ACC112 (cell line): ENCODE measurements at regions not wholly inside any gene's neighbourhood (a gene's known extent, or its start where the extent isn't known, plus 50 kb on each side); places are given as distances from the start of the nearest gene placed in this dataset.

Experiments
- H2AFZ ChIP-seq: fragments of 200-600 bp; sonication (generic); one replicate; pipeline ENCODE4 v1.6.0; 2017; ENCODE audit warnings: antibody characterized with exemption, low read length; ENCODE audit not compliant: unreplicated experiment
- H3K27ac ChIP-seq: fragments of 200-600 bp; sonication (generic); 2 replicates; pipeline ENCODE4 v1.5.1; 2014; ENCODE audit warnings: low read depth, mild to moderate bottlenecking, antibody characterized with exemption, low read length, moderate library complexity
- H3K27me3 ChIP-seq: fragments of 200-600 bp; sonication (generic); 2 replicates; pipeline ENCODE4 v1.6.1; 2014; ENCODE audit warnings: mild to moderate bottlenecking, antibody characterized with exemption, low read length, moderate library complexity, mixed read lengths; ENCODE audit not compliant: insufficient read depth
- H3K36me3 ChIP-seq: fragments of 200-600 bp; sonication (generic); 2 replicates; pipeline ENCODE4 v1.6.1; 2016; ENCODE audit warnings: mild to moderate bottlenecking, antibody characterized with exemption, low read length, moderate library complexity, mixed read lengths; ENCODE audit not compliant: insufficient read depth
- H3K4me1 ChIP-seq: fragments of 200-600 bp; sonication (generic); one replicate; pipeline ENCODE4 v1.6.1; 2016; ENCODE audit warnings: low read length, mixed read lengths; ENCODE audit not compliant: insufficient read depth, unreplicated experiment, control insufficient read depth
- H3K4me3 ChIP-seq: fragments of 200-600 bp; sonication (generic); 2 replicates; pipeline ENCODE4 v1.5.1; 2014; ENCODE audit warnings: mild to moderate bottlenecking, low read depth, low read length
- H3K79me2 ChIP-seq: fragments of 200-600 bp; sonication (generic); one replicate; pipeline ENCODE4 v1.6.0; 2016; ENCODE audit warnings: low read length; ENCODE audit not compliant: control insufficient read depth, unreplicated experiment, insufficient read depth

GRCh38 chr9:79173932-79174331, 397.8 kb upstream of the TLE4 start:
- Histone ChIP-seq H3K36me3 (no peaks in the 10 kb centered on the region), H3K79me2 (no peaks in the 10 kb centered on the region), H3K27me3 (peaks cover 8% of the 10 kb centered on the region; the same call in 1 of the 2 replicates), H3K27ac (no peak overlapping the region), H2AFZ (no peak overlapping the region), H3K4me3 (no peak overlapping the region), H3K4me1 (no peaks in the 10 kb centered on the region)

- Histone ChIP-seq H3K27ac (no peak overlapping the region), H3K79me2 (no peaks in the 10 kb centered on the region), H2AFZ (no peak overlapping the region), H3K4me1 (no peaks in the 10 kb centered on the region), H3K4me3 (no peak overlapping the region), H3K27me3 (peaks cover 8% of the 10 kb centered on the region; the same call in 1 of the 2 replicates), H3K36me3 (no peaks in the 10 kb centered on the region)
Measured at GRCh38 chr9:79176014-79176697, 395.6 kb upstream of the TLE4 start.

- H2AFZ ChIP-seq: no peak overlapping the region
- H3K4me3 ChIP-seq: no peak overlapping the region
- no peaks in the 10 kb centered on the region for H3K27me3 ChIP-seq
- peaks cover 10% of the 10 kb centered on the region for H3K4me1 ChIP-seq
- no peak overlapping the region for H3K27ac ChIP-seq
- H3K79me2 ChIP-seq: no peaks in the 10 kb centered on the region
- no peaks in the 10 kb centered on the region for H3K36me3 ChIP-seq
Measured at GRCh38 chr9:79184831-79185230, 386.9 kb upstream of the TLE4 start.

GRCh38 chr9:79185866-79186265, 385.9 kb upstream of the TLE4 start:
- H2AFZ ChIP-seq: no peak overlapping the region
- no peak overlapping the region for H3K4me3 ChIP-seq
- no peaks in the 10 kb centered on the region for H3K36me3 ChIP-seq
- no peak overlapping the region for H3K27ac ChIP-seq
- peaks cover 10% of the 10 kb centered on the region for H3K4me1 ChIP-seq
- no peaks in the 10 kb centered on the region for H3K27me3 ChIP-seq
- H3K79me2 ChIP-seq: no peaks in the 10 kb centered on the region

GRCh38 chr9:79189511-79189924, 382.2 kb upstream of the TLE4 start:
- H3K4me1 ChIP-seq: peaks cover 10% of the 10 kb centered on the region
- H3K27me3 ChIP-seq: no peaks in the 10 kb centered on the region
- H2AFZ ChIP-seq: peak overlapping the region; percentile 2
- H3K36me3 ChIP-seq: no peaks in the 10 kb centered on the region
- peak overlapping the region; percentile 37; the same call in 1 of the 2 replicates for H3K27ac ChIP-seq
- H3K4me3 ChIP-seq: no peak overlapping the region
- no peaks in the 10 kb centered on the region for H3K79me2 ChIP-seq

- Histone ChIP-seq H3K79me2 (no peaks in the 10 kb centered on the region), H3K27ac (no peak overlapping the region), H3K36me3 (no peaks in the 10 kb centered on the region), H3K4me1 (peaks cover 23% of the 10 kb centered on the region), H3K4me3 (no peak overlapping the region), H2AFZ (no peak overlapping the region), H3K27me3 (0 out of 2 replicates have a peak, but pooled peaks cover under 1% of the 10 kb centered on the region)
Measured at GRCh38 chr9:79193001-79193400, 378.8 kb upstream of the TLE4 start.

GRCh38 chr9:79193501-79194223, 378.1 kb upstream of the TLE4 start:
- peaks cover 23% of the 10 kb centered on the region for H3K4me1 ChIP-seq
- no peak overlapping the region for H3K27ac ChIP-seq
- H3K79me2 ChIP-seq: no peaks in the 10 kb centered on the region
- no peak overlapping the region for H2AFZ ChIP-seq
- H3K36me3 ChIP-seq: no peaks in the 10 kb centered on the region
- H3K27me3 ChIP-seq: 0 out of 2 replicates have a peak, but pooled peaks cover 6% of the 10 kb centered on the region
- no peak overlapping the region for H3K4me3 ChIP-seq

- no peak overlapping the region for H3K4me3 ChIP-seq
- H3K27me3 ChIP-seq: peaks cover 25% of the 10 kb centered on the region
- H3K4me1 ChIP-seq: peaks cover 16% of the 10 kb centered on the region
- H3K36me3 ChIP-seq: no peaks in the 10 kb centered on the region
- peak overlapping the region; percentile 55 for H3K27ac ChIP-seq
- no peak overlapping the region for H2AFZ ChIP-seq
- no peaks in the 10 kb centered on the region for H3K79me2 ChIP-seq
Measured at GRCh38 chr9:79195879-79196278, 375.9 kb upstream of the TLE4 start.

GRCh38 chr9:79196606-79197005, 375.2 kb upstream of the TLE4 start:
- H3K36me3 ChIP-seq: no peaks in the 10 kb centered on the region
- H3K4me3 ChIP-seq: no peak overlapping the region
- no peaks in the 10 kb centered on the region for H3K79me2 ChIP-seq
- H2AFZ ChIP-seq: no peak overlapping the region
- H3K27me3 ChIP-seq: peaks cover 32% of the 10 kb centered on the region
- H3K27ac ChIP-seq: peak overlapping the region; percentile 55
- H3K4me1 ChIP-seq: peaks cover 16% of the 10 kb centered on the region

GRCh38 chr9:79200336-79200735, 371.4 kb upstream of the TLE4 start:
- Histone ChIP-seq H2AFZ (no peak overlapping the region), H3K79me2 (no peaks in the 10 kb centered on the region), H3K27ac (no peak overlapping the region), H3K27me3 (peaks cover 43% of the 10 kb centered on the region), H3K4me1 (peaks cover 13% of the 10 kb centered on the region), H3K4me3 (no peak overlapping the region), H3K36me3 (no peaks in the 10 kb centered on the region)

GRCh38 chr9:79201636-79202035, 370.1 kb upstream of the TLE4 start:
- Histone ChIP-seq H2AFZ (no peak overlapping the region), H3K27ac (no peak overlapping the region), H3K36me3 (no peaks in the 10 kb centered on the region), H3K27me3 (peaks cover 43% of the 10 kb centered on the region), H3K79me2 (no peaks in the 10 kb centered on the region), H3K4me3 (no peak overlapping the region), H3K4me1 (peaks cover under 1% of the 10 kb centered on the region)
